ENCODE measurements at regions not wholly inside any gene's neighbourhood (a gene's known extent, or its start where the extent isn't known, plus 50 kb on each side); places are given as distances from the start of the nearest gene placed in this dataset.
A peak's percentile ranks its signal among the peaks of the same experiment; 100 is the strongest.

GRCh38 chr3:168844894-168845482 lies 749.3 kb upstream of the GOLIM4 start:
- no peak for DNase-seq (ENCODE audit: low read depth)

GRCh38 chr3:168844472-168844871 lies 748.7 kb upstream of the GOLIM4 start:
- no peak for DNase-seq (ENCODE audit: low read depth)

GRCh38 chr3:168843481-168843880 lies 747.8 kb upstream of the GOLIM4 start:
- no peak for DNase-seq (ENCODE audit: low read depth)

- DNase-seq (ENCODE audit: low read depth): no peak
Measured at GRCh38 chr3:168839653-168840052, 743.9 kb upstream of the GOLIM4 start.

GRCh38 chr3:168834558-168834957 lies 738.8 kb upstream of the GOLIM4 start:
- DNase-seq (ENCODE audit: low read depth): no peak

- DNase-seq (ENCODE audit: low read depth): no peak
Measured at GRCh38 chr3:168828943-168829342, 733.2 kb upstream of the GOLIM4 start.

GRCh38 chr3:168828536-168828935 lies 732.8 kb upstream of the GOLIM4 start:
- no peak for DNase-seq (ENCODE audit: low read depth)

GRCh38 chr3:168828014-168828413 lies 732.3 kb upstream of the GOLIM4 start:
- no peak for DNase-seq (ENCODE audit: low read depth)

GRCh38 chr3:168824107-168824506 lies 728.4 kb upstream of the GOLIM4 start:
- no peak for DNase-seq (ENCODE audit: low read depth)

GRCh38 chr3:168823466-168823865 lies 727.7 kb upstream of the GOLIM4 start:
- no peak for DNase-seq (ENCODE audit: low read depth)

GRCh38 chr3:168820810-168821415 lies 725.2 kb upstream of the GOLIM4 start:
- DNase-seq (ENCODE audit: low read depth): no peak

- no peak for DNase-seq (ENCODE audit: low read depth)
Measured at GRCh38 chr3:168817177-168817576, 721.5 kb upstream of the GOLIM4 start.

- no peak for DNase-seq (ENCODE audit: low read depth)
Measured at GRCh38 chr3:168815946-168816345, 720.2 kb upstream of the GOLIM4 start.

GRCh38 chr3:168813225-168813802 lies 717.6 kb upstream of the GOLIM4 start:
- no peak for DNase-seq (ENCODE audit: low read depth)

- no peak for DNase-seq (ENCODE audit: low read depth)
Measured at GRCh38 chr3:168812234-168812633, 716.5 kb upstream of the GOLIM4 start.

- no peak for DNase-seq (ENCODE audit: low read depth)
Measured at GRCh38 chr3:168808596-168808995, 712.9 kb upstream of the GOLIM4 start.

- DNase-seq (ENCODE audit: low read depth): no peak
Measured at GRCh38 chr3:168807448-168807847, 711.7 kb upstream of the GOLIM4 start.

GRCh38 chr3:168806871-168807270 lies 711.1 kb upstream of the GOLIM4 start:
- DNase-seq (ENCODE audit: low read depth): no peak

GRCh38 chr3:168803536-168803935 lies 707.8 kb upstream of the GOLIM4 start:
- DNase-seq (ENCODE audit: low read depth): peak; percentile 21

- no peak for DNase-seq (ENCODE audit: low read depth)
Measured at GRCh38 chr3:168802766-168803165, 707.0 kb upstream of the GOLIM4 start.

- DNase-seq (ENCODE audit: low read depth): peak; percentile 61
Measured at GRCh38 chr3:168801794-168802193, 706.1 kb upstream of the GOLIM4 start.

GRCh38 chr3:168796339-168796738 lies 700.6 kb upstream of the GOLIM4 start:
- DNase-seq (ENCODE audit: low read depth): no peak

GRCh38 chr3:168794427-168794826 lies 698.7 kb upstream of the GOLIM4 start:
- DNase-seq (ENCODE audit: low read depth): no peak

- no peak for DNase-seq (ENCODE audit: low read depth)
Measured at GRCh38 chr3:168782193-168782592, 686.5 kb upstream of the GOLIM4 start.

All from M059J (cell line).